Mammary epithelial cell (primary cell): ENCODE measurements at regions not wholly inside any gene's neighbourhood (a gene's known extent, or its start where the extent isn't known, plus 50 kb on each side); places are given as distances from the start of the nearest gene placed in this dataset.

Experiments used
- EZH2 ChIP-seq: IDR thresholded peaks from 2 replicates; pipeline ENCODE4 v1.6.1; 2012; ENCODE audit warnings: low read length, inconsistent platforms, borderline replicate concordance
- TF ChIP-seq, protein P1 (sequence below), 2 donors: IDR thresholded peaks in 1 of 2; conservative IDR thresholded peaks in 1 of 2; 2 replicates each; pipeline ENCODE4 v1.5.1; 2011 to 2012; ENCODE audit warnings: inconsistent platforms in 2 of 2, low read length in 2 of 2, mild to moderate bottlenecking in 2 of 2, control low read depth in 1 of 2, low read depth in 1 of 2; ENCODE audit not compliant: insufficient read depth in 1 of 2; ENCODE audit errors: extremely low read depth in 1 of 2

DNA sequence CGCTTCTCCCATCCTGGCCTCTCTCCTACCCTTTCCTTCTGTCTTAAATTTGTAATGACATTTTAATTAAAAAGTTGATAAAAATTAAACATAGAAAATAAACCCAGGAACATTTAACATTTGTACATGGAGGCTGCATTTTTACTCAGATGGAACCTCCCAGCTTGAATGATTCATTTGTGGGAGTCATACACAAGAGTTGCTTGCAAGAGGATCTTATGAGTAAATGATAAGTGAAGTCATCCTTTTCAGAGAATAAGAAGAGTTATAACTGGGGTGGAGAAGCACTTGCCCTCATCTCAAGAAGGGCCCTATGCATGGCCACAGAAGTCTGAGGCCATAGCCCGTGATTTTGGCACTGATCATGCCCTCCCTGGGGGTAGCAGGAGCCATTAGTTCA lies 482.9 kb upstream of the BOD1L1 start:
- TF ChIP-seq EZH2 = no peak
- TF ChIP-seq, protein P1, sequence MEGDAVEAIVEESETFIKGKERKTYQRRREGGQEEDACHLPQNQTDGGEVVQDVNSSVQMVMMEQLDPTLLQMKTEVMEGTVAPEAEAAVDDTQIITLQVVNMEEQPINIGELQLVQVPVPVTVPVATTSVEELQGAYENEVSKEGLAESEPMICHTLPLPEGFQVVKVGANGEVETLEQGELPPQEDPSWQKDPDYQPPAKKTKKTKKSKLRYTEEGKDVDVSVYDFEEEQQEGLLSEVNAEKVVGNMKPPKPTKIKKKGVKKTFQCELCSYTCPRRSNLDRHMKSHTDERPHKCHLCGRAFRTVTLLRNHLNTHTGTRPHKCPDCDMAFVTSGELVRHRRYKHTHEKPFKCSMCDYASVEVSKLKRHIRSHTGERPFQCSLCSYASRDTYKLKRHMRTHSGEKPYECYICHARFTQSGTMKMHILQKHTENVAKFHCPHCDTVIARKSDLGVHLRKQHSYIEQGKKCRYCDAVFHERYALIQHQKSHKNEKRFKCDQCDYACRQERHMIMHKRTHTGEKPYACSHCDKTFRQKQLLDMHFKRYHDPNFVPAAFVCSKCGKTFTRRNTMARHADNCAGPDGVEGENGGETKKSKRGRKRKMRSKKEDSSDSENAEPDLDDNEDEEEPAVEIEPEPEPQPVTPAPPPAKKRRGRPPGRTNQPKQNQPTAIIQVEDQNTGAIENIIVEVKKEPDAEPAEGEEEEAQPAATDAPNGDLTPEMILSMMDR (conservative IDR thresholded peaks at IDR 0.05 in 1 of 2, IDR thresholded peaks at IDR 0.05 in 1 of 2; ENCODE audit: extremely low read depth in 1 of 2, insufficient read depth in 1 of 2, low read depth in 1 of 2, low read length in 2 of 2) = no peak
